ENCODE measurements at regions not wholly inside any gene's neighbourhood (a gene's known extent, or its start where the extent isn't known, plus 50 kb on each side); places are given as distances from the start of the nearest gene placed in this dataset.
"Not testable (repeated sequence)": the region's sequence is repeated elsewhere in the genome, so short reads cannot be mapped to it uniquely, and the experiment has no call there.

DNA sequence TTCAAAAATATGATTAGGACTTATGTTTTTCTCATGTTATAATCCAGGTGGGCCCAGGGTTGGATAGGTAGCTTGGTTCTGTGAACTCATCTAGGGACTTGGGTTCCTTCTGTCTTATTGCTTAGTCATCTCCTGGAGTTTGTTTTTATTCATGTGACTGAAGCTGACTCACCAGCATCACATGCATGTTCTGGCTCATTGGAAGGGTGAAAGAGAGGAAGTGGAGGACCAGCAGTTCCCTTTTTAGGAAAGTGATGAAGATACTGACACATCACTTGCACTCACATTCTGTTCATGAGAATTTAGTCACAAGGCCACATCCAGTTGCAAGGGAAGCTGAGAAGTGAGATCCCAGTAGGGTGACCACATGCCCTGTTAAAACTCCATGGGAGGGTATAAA, 95.9 kb downstream of the NPIPB5 start:
- TF ChIP-seq, protein P1, sequence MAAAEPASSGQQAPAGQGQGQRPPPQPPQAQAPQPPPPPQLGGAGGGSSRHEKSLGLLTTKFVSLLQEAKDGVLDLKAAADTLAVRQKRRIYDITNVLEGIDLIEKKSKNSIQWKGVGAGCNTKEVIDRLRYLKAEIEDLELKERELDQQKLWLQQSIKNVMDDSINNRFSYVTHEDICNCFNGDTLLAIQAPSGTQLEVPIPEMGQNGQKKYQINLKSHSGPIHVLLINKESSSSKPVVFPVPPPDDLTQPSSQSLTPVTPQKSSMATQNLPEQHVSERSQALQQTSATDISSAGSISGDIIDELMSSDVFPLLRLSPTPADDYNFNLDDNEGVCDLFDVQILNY (CRISPR knock-in tag; IDR thresholded peaks at IDR 0.05), result not testable (repeated sequence)
- not testable (repeated sequence) for TF ChIP-seq RAD21 (CRISPR knock-in tag; conservative IDR thresholded peaks at IDR 0.05 in 1 of 2, IDR thresholded peaks at IDR 0.05 in 1 of 2); CREBBP (IDR thresholded peaks at IDR 0.05; ENCODE audit: low read depth, low read length); KDM4B (IDR thresholded peaks at IDR 0.05; ENCODE audit: borderline replicate concordance in 2 of 2, low read depth in 1 of 2); KLF1 (tag; IDR thresholded peaks at IDR 0.05); ZNF324 (CRISPR knock-in tag; IDR thresholded peaks at IDR 0.05); ETV6 (IDR thresholded peaks at IDR 0.05; ENCODE audit: borderline replicate concordance in 1 of 2, low read depth in 2 of 2, low read length in 1 of 2); ETV6 (CRISPR knock-in tag; IDR thresholded peaks at IDR 0.05; ENCODE audit: borderline replicate concordance); RCOR1 (IDR thresholded peaks at IDR 0.05; ENCODE audit: borderline replicate concordance in 1 of 2, low read depth in 2 of 2, low read length in 2 of 2); BHLHE40 (IDR thresholded peaks at IDR 0.05; ENCODE audit: low read length); KDM1A (IDR thresholded peaks at IDR 0.05)
- TF ChIP-seq, protein P2, sequence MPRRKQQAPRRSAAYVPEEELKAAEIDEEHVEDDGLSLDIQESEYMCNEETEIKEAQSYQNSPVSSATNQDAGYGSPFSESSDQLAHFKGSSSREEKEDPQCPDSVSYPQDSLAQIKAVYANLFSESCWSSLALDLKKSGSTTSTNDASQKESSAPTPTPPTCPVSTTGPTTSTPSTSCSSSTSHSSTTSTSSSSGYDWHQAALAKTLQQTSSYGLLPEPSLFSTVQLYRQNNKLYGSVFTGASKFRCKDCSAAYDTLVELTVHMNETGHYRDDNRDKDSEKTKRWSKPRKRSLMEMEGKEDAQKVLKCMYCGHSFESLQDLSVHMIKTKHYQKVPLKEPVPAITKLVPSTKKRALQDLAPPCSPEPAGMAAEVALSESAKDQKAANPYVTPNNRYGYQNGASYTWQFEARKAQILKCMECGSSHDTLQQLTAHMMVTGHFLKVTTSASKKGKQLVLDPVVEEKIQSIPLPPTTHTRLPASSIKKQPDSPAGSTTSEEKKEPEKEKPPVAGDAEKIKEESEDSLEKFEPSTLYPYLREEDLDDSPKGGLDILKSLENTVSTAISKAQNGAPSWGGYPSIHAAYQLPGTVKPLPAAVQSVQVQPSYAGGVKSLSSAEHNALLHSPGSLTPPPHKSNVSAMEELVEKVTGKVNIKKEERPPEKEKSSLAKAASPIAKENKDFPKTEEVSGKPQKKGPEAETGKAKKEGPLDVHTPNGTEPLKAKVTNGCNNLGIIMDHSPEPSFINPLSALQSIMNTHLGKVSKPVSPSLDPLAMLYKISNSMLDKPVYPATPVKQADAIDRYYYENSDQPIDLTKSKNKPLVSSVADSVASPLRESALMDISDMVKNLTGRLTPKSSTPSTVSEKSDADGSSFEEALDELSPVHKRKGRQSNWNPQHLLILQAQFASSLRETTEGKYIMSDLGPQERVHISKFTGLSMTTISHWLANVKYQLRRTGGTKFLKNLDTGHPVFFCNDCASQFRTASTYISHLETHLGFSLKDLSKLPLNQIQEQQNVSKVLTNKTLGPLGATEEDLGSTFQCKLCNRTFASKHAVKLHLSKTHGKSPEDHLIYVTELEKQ (CRISPR knock-in tag; IDR thresholded peaks at IDR 0.05), result not testable (repeated sequence)
- TF ChIP-seq, protein P3, sequence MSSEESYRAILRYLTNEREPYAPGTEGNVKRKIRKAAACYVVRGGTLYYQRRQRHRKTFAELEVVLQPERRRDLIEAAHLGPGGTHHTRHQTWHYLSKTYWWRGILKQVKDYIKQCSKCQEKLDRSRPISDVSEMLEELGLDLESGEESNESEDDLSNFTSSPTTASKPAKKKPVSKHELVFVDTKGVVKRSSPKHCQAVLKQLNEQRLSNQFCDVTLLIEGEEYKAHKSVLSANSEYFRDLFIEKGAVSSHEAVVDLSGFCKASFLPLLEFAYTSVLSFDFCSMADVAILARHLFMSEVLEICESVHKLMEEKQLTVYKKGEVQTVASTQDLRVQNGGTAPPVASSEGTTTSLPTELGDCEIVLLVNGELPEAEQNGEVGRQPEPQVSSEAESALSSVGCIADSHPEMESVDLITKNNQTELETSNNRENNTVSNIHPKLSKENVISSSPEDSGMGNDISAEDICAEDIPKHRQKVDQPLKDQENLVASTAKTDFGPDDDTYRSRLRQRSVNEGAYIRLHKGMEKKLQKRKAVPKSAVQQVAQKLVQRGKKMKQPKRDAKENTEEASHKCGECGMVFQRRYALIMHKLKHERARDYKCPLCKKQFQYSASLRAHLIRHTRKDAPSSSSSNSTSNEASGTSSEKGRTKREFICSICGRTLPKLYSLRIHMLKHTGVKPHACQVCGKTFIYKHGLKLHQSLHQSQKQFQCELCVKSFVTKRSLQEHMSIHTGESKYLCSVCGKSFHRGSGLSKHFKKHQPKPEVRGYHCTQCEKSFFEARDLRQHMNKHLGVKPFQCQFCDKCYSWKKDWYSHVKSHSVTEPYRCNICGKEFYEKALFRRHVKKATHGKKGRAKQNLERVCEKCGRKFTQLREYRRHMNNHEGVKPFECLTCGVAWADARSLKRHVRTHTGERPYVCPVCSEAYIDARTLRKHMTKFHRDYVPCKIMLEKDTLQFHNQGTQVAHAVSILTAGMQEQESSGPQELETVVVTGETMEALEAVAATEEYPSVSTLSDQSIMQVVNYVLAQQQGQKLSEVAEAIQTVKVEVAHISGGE (CRISPR knock-in tag; IDR thresholded peaks at IDR 0.05), result not testable (repeated sequence)
- TF ChIP-seq, protein P4, sequence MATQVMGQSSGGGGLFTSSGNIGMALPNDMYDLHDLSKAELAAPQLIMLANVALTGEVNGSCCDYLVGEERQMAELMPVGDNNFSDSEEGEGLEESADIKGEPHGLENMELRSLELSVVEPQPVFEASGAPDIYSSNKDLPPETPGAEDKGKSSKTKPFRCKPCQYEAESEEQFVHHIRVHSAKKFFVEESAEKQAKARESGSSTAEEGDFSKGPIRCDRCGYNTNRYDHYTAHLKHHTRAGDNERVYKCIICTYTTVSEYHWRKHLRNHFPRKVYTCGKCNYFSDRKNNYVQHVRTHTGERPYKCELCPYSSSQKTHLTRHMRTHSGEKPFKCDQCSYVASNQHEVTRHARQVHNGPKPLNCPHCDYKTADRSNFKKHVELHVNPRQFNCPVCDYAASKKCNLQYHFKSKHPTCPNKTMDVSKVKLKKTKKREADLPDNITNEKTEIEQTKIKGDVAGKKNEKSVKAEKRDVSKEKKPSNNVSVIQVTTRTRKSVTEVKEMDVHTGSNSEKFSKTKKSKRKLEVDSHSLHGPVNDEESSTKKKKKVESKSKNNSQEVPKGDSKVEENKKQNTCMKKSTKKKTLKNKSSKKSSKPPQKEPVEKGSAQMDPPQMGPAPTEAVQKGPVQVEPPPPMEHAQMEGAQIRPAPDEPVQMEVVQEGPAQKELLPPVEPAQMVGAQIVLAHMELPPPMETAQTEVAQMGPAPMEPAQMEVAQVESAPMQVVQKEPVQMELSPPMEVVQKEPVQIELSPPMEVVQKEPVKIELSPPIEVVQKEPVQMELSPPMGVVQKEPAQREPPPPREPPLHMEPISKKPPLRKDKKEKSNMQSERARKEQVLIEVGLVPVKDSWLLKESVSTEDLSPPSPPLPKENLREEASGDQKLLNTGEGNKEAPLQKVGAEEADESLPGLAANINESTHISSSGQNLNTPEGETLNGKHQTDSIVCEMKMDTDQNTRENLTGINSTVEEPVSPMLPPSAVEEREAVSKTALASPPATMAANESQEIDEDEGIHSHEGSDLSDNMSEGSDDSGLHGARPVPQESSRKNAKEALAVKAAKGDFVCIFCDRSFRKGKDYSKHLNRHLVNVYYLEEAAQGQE (IDR thresholded peaks at IDR 0.05; ENCODE audit: borderline replicate concordance), result not testable (repeated sequence)
- TF ChIP-seq, protein P4 (CRISPR knock-in tag; IDR thresholded peaks at IDR 0.05; ENCODE audit: low read depth), result not testable (repeated sequence)
- TF ChIP-seq, protein P5, sequence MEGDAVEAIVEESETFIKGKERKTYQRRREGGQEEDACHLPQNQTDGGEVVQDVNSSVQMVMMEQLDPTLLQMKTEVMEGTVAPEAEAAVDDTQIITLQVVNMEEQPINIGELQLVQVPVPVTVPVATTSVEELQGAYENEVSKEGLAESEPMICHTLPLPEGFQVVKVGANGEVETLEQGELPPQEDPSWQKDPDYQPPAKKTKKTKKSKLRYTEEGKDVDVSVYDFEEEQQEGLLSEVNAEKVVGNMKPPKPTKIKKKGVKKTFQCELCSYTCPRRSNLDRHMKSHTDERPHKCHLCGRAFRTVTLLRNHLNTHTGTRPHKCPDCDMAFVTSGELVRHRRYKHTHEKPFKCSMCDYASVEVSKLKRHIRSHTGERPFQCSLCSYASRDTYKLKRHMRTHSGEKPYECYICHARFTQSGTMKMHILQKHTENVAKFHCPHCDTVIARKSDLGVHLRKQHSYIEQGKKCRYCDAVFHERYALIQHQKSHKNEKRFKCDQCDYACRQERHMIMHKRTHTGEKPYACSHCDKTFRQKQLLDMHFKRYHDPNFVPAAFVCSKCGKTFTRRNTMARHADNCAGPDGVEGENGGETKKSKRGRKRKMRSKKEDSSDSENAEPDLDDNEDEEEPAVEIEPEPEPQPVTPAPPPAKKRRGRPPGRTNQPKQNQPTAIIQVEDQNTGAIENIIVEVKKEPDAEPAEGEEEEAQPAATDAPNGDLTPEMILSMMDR (IDR thresholded peaks at IDR 0.05 in 2 of 3, conservative IDR thresholded peaks at IDR 0.05 in 1 of 3; ENCODE audit: insufficient read depth in 2 of 3, low read depth in 1 of 3, low read length in 3 of 3), result not testable (repeated sequence)

Data from K562 (cell line).